HUES64 (cell line): ENCODE measurements at regions not wholly inside any gene's neighbourhood (a gene's known extent, or its start where the extent isn't known, plus 50 kb on each side); places are given as distances from the start of the nearest gene placed in this dataset.
"Not testable (repeated sequence)": the region's sequence is repeated elsewhere in the genome, so short reads cannot be mapped to it uniquely, and the experiment has no call there.

Source experiments
- H3K27ac ChIP-seq: 2 replicates; pipeline ENCODE4 v1.7.0; 2013; ENCODE audit warnings: low read depth, low read length, inconsistent platforms
- H3K27me3 ChIP-seq: 2 replicates; pipeline ENCODE4 v1.6.1; 2013; ENCODE audit warnings: mild to moderate bottlenecking, low read length; ENCODE audit not compliant: insufficient read depth
- H3K36me3 ChIP-seq: 2 replicates; pipeline ENCODE4 v1.6.1; 2013; ENCODE audit warnings: mild to moderate bottlenecking, low read length; ENCODE audit not compliant: insufficient read depth
- H3K4me1 ChIP-seq: 2 replicates; pipeline ENCODE4 v1.6.1; 2013; ENCODE audit warnings: mild to moderate bottlenecking, low read length, moderate library complexity; ENCODE audit not compliant: insufficient read depth
- H3K4me3 ChIP-seq: 2 replicates; pipeline ENCODE4 v1.5.1; 2013; ENCODE audit warnings: mild to moderate bottlenecking, low read length, moderate library complexity
- H3K9ac ChIP-seq: 2 replicates; pipeline ENCODE4 v1.6.1; 2013; ENCODE audit warnings: mild to moderate bottlenecking, low read depth, low read length
- H3K9me3 ChIP-seq: 2 replicates; pipeline ENCODE4 v1.6.1; 2013; ENCODE audit warnings: low read depth, low read length; ENCODE audit not compliant: insufficient read depth
- WGBS: fragments of 150-250, 120-280 bp; methylation state at CpG from one replicate; pipeline ENCODE4 v1.1.7; 2013; ENCODE audit warnings: missing lambda C conversion rate; 5-methylcytosine and 5-hydroxymethylcytosine counted together

DNA sequence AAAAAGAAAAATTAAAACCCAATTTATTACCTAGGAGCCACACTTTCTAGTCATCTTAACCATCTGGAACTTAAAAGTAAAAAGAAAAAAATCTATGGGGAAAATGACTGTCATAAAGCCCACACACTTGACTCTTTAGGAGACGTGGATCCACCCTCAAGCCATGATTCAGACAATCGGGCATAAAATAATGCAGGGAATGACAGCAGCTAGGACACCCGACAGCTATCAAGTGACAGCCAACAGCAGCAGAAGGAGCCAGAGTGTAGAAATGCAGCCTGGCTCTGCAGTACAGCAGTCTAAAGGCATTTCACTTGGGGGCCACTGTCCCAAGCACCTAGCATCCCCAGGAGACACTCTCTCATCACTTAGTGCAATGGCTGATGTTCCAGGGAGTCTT, 226.9 kb downstream of the CAAP1 start:
- H3K4me1 ChIP-seq, result peaks cover 8% of the 10 kb centered on the region
- no peak overlapping the region for H3K9ac ChIP-seq
- no peak overlapping the region for H3K4me3 ChIP-seq
- H3K9me3 ChIP-seq, result no peaks in the 10 kb centered on the region
- 89% methylated on average over 3 of the region's 3 CpGs for WGBS
- H3K27ac ChIP-seq, result no peak overlapping the region
- H3K36me3 ChIP-seq, result no peaks in the 10 kb centered on the region
- H3K27me3 ChIP-seq, result no peaks in the 10 kb centered on the region

DNA sequence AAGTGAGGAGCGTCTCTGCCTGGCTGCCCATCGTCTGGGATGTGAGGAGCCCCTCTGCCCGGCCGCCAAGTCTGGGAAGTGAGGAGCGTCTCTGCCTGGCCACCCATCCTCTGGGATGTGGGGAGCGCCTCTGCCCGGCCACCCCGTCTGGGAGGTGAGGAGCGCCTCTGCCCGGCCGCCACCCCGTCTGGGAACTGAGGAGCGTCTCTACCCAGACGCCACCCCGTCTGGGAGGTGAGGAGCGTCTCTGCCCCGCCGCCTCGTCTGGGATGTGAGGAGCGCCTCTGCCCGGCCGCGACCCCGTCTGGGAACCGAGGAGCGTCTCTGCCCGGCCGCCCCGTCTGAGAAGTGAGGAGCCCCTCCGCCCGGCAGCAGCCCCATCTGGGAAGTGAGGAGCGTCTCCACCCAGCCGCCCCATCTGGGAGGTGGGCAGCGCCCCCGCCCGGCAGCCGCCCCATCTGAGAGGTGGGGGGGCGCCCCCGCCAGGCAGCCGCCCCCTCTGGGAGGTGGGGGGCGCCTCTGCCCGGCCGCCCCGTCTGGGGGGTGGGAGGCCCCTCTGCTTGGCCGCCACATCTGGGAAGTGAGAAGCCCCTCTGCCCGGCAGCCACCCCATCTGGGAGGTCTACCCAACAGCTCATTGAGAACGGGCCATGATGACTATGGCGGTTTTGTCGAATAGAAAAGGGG, 228.4 kb downstream of the CAAP1 start:
- not testable (repeated sequence) for H3K27me3 ChIP-seq, H3K36me3 ChIP-seq, H3K4me3 ChIP-seq, H3K4me1 ChIP-seq, H3K9ac ChIP-seq, H3K9me3 ChIP-seq, H3K27ac ChIP-seq
- WGBS, result 94% methylated on average over 49 of the region's 49 CpGs

DNA sequence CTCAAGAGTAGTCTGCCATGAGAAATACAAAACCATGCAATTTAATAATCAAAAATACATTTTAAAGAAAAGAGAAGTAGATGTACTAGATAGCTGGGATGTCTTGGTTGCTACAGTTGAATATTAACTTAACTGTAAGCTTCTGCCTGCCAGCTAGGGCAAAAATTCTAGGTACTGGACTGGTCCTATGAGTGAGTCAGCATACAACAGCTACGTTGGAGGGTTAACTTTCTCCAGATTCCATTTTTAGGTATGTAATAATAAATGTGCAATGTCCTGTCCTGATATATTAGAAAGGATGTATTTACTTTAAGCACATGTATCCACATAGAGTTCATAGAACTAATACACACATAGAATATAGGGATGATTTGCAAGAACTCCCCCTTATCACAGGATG, 230.1 kb downstream of the CAAP1 start:
- Histone ChIP-seq H3K9ac (no peak overlapping the region), H3K4me3 (no peak overlapping the region), H3K36me3 (no peaks in the 10 kb centered on the region), H3K27ac (no peak overlapping the region), H3K4me1 (no peaks in the 10 kb centered on the region), H3K9me3 (no peaks in the 10 kb centered on the region), H3K27me3 (no peaks in the 10 kb centered on the region)
- WGBS, result 92% methylated on average over 1 of the region's 1 CpG

DNA sequence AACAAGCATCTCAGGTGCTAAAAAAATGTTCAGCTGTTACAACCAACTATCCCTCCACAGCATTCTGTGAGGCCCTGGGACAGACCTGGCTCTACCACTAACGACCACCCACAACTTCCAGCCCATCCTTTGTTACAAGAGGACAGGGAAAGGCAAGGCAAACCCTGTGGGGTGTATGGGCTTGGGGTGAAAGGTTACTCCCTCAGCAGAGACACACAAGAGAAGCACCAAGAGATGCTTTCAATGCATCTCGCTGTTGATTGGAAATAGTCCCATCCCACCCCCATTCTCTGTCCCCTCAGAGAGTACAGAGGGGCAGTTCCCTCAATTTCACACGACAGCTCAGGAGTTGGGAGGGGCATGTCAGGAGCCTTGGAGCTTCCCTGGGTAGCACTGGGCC, 234.1 kb downstream of the CAAP1 start:
- no peak overlapping the region for H3K27ac ChIP-seq
- WGBS, result 75% methylated on average over 3 of the region's 3 CpGs

DNA sequence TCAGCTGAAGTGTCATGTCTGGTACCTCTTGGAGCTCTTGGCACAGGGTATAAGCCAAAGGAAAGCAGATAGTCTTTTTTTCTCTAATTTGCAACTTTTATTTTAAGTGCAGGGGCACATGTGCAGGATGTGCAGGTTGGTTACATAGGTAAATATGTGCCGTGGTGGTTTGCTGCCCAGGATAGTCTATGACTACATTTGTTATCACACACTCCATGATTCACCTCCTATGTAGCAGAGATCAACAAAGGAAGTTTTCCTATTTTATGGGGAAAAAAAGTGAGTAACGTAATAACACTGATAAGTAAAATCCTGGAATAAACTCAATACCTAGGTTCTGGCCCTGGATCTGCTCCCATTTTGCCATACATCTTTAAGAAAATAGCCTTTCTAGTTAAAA, 234.6 kb downstream of the CAAP1 start:
- no peaks in the 10 kb centered on the region for H3K27me3 ChIP-seq
- H3K27ac ChIP-seq, result no peak overlapping the region
- no peaks in the 10 kb centered on the region for H3K9me3 ChIP-seq
- H3K36me3 ChIP-seq, result no peaks in the 10 kb centered on the region
- H3K4me1 ChIP-seq, result no peaks in the 10 kb centered on the region
- WGBS, result no CpG with 5 or more reads among the region's 2 CpGs
- no peak overlapping the region for H3K9ac ChIP-seq
- H3K4me3 ChIP-seq, result no peak overlapping the region

More for the DNA sequence above, 234.1 kb downstream of the CAAP1 start:
- Histone ChIP-seq H3K9ac (no peak overlapping the region), H3K36me3 (no peaks in the 10 kb centered on the region), H3K4me3 (no peak overlapping the region), H3K4me1 (no peaks in the 10 kb centered on the region), H3K9me3 (no peaks in the 10 kb centered on the region), H3K27me3 (no peaks in the 10 kb centered on the region)

DNA sequence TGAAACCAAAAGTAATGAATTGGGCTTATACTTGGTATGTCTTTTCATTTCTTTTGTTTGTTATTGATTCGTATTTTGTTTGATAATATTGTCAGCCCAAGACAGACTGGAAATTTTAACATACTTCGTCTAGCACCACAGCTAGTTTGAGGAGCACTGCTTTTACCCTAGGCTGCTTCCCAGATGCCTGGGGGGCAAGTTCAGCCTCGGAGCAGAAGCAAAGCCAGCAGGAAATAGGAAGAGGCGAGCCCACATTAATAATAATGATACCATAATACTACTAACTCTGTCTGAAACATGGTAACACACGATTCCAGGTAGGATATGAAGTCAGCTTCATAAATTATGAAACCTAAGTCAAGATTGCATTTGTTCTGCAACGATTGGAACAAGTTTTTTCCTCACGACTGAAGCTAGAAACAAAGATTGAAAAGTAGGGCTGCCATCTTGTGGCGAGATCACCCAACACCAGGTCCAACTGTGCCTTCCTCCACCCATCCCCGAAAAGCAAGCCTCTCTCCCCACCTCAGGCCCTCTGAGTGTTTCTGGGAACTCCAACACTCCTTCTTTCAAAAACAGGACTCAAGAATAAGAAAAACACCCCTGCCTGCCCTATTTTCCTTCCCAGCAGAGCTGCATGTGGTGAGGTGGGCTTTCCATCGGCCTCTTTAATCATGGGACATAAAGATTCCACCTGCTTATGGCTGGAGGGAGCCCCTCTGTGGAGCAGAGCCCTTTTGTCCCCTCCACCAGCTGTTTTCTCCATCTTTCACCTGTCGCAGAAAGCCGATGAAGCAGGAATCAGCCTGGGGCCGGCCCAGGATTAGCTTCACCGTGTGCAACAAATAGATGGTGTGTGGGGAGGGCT, 236.4 kb downstream of the CAAP1 start:
- Histone ChIP-seq H3K36me3 (no peaks in the 10 kb centered on the region), H3K4me3 (no peak overlapping the region), H3K9ac (no peak overlapping the region), H3K27ac (no peak overlapping the region), H3K4me1 (no peaks in the 10 kb centered on the region), H3K27me3 (no peaks in the 10 kb centered on the region), H3K9me3 (no peaks in the 10 kb centered on the region)
- WGBS, result 57% methylated on average over 13 of the region's 14 CpGs

DNA sequence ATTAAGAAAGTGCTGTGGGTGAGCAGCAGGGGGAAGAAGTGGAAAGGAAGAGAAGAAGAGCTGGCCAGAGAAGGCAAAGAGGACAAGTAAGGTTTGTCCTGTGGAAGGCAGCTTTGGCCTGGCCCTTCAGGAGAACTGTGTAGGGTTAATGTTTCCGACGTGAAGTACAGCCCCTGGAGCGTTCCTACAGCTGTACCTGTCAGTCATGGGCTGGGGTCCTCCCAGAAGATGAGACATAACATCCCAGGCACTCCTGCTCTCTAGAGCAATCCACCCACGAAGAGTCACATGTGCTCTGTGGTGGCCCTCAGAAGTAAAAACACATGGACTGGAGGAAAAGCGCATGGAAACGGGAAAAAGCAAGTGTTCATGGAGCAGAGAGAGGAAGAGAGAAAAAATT, 237.4 kb downstream of the CAAP1 start:
- WGBS, result 96% methylated on average over 6 of the region's 6 CpGs
- no peaks in the 10 kb centered on the region for H3K9me3 ChIP-seq
- H3K4me3 ChIP-seq, result no peak overlapping the region
- no peak overlapping the region for H3K9ac ChIP-seq
- no peaks in the 10 kb centered on the region for H3K36me3 ChIP-seq
- no peak overlapping the region for H3K27ac ChIP-seq
- no peaks in the 10 kb centered on the region for H3K4me1 ChIP-seq
- H3K27me3 ChIP-seq, result no peaks in the 10 kb centered on the region

DNA sequence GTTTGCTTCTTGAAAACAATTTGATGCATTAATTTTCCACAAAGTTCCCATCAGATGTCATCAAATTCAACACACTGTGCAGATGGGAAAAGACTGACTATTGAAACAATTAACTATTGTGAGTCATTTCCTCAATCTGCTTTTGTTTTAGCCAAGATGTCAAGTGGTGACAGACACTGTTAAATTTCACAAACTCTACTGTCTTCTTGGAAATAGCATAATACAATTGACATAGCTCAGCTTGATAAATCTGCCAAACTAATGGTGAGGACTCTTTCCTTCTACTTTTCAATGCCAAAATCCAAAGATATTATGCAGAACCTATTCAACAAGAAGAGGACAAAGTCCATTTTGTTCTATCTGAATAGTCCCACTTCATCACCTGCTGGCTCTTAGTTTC, 242.3 kb downstream of the CAAP1 start:
- Histone ChIP-seq H3K27ac (no peak overlapping the region), H3K9ac (no peak overlapping the region), H3K9me3 (no peaks in the 10 kb centered on the region), H3K27me3 (no peaks in the 10 kb centered on the region), H3K4me1 (no peaks in the 10 kb centered on the region), H3K4me3 (no peak overlapping the region), H3K36me3 (no peaks in the 10 kb centered on the region)

DNA sequence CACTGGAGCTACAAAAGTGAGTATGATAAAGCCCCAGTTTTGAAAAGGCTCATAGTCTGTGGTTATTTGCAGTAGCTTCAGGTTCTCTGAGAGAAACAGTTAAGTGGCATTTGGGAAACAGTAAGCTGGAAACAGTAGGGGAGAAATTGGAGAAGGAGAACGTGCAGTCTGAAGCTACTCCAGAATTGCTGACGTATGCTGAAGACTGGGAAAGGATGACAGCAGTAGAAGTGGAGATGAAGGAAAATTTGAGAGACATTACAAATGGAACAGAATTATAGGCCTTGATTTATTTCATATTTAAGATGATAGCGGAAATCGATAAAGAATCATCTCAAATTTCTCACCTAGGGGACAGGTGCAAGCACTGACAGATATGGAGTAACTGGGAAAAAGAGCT, 248.8 kb downstream of the CAAP1 start:
- WGBS, result 84% methylated on average over 2 of the region's 4 CpGs
- Histone ChIP-seq H3K27ac (no peak overlapping the region), H3K4me1 (0 out of 2 replicates have a peak, but pooled peaks cover 4% of the 10 kb centered on the region), H3K27me3 (peaks cover 11% of the 10 kb centered on the region), H3K9ac (no peak overlapping the region), H3K4me3 (no peak overlapping the region), H3K9me3 (no peaks in the 10 kb centered on the region), H3K36me3 (no peaks in the 10 kb centered on the region)

DNA sequence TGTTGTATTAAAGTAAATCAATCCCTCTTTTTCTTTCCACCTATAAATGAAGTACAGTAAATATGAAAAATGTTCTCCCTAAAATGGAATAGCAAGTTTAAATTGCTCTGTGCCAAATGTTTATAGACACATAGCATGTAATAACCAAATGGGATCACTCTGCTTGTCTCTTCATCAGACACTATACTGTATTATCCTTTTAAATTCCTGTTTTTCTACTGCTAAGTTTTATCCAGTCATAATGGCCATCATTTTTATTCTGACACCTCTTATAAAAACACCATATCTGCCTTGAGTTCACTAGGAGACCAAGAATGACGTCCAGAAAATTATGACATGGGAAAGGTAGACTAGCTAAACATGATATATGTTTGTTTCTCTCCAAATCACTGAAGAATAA, 252.8 kb downstream of the CAAP1 start:
- peaks cover 17% of the 10 kb centered on the region for H3K4me1 ChIP-seq
- H3K9ac ChIP-seq, result no peak overlapping the region
- H3K27me3 ChIP-seq, result peaks cover 36% of the 10 kb centered on the region
- WGBS, result no CpG with 5 or more reads among the region's 1 CpG
- H3K27ac ChIP-seq, result no peak overlapping the region
- H3K9me3 ChIP-seq, result no peaks in the 10 kb centered on the region
- H3K4me3 ChIP-seq, result no peak overlapping the region
- H3K36me3 ChIP-seq, result no peaks in the 10 kb centered on the region

DNA sequence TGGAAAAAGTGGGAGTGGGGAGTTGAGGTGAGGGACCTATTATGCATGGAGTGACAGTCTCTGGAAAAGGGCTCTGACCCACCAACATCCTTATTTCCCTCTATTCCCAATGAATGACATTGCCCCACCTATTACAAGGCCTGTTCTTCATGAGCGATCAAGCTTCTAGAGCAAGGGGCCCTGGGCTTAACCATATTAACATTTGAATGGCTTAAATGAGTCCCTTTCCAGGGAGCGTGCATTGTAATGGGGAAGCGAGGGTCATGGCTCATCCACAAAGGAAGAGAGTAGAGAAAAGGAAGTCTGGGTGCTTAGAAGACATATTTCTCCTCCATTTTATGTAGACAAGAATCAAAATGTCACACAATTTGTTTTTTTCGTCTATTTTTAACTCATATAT, 255.5 kb downstream of the CAAP1 start:
- Histone ChIP-seq H3K27me3 (peaks cover 36% of the 10 kb centered on the region), H3K4me3 (no peak overlapping the region), H3K9ac (no peak overlapping the region), H3K36me3 (no peaks in the 10 kb centered on the region), H3K9me3 (no peaks in the 10 kb centered on the region), H3K27ac (no peak overlapping the region), H3K4me1 (peaks cover 15% of the 10 kb centered on the region)
- WGBS, result 17% methylated on average over 4 of the region's 4 CpGs
